Stimulated activated CD8-positive, alpha-beta memory T cell treated with anti-CD3 and anti-CD28 coated beads, Interleukin-12 subunit alpha, Interleukin-12 subunit beta, amount 100 ng/mL, for 24 hours (primary cell): ENCODE measurements at regions not wholly inside any gene's neighbourhood (a gene's known extent, or its start where the extent isn't known, plus 50 kb on each side); places are given as distances from the start of the nearest gene placed in this dataset.
"Not testable (repeated sequence)": the region's sequence is repeated elsewhere in the genome, so short reads cannot be mapped to it uniquely, and the experiment has no call there.

ENCODE experiments used
- DNase-seq: peaks from one replicate; pipeline ENCODE4 v3.0.0-alpha.2; 2020; ENCODE audit errors: extremely low read depth

GRCh38 chr7:70846208-70846607 lies 285.7 kb upstream of the GALNT17 start:
- no peak for DNase-seq

- DNase-seq: no peak
Observed at GRCh38 chr7:70849580-70850235, 282.2 kb upstream of the GALNT17 start.

GRCh38 chr7:70855373-70855772 lies 276.6 kb upstream of the GALNT17 start:
- no peak for DNase-seq

GRCh38 chr7:70856901-70857630 lies 274.9 kb upstream of the GALNT17 start:
- peak; percentile 23 for DNase-seq

GRCh38 chr7:70857793-70858545 lies 274.0 kb upstream of the GALNT17 start:
- no peak for DNase-seq

GRCh38 chr7:70867513-70867912 lies 264.4 kb upstream of the GALNT17 start:
- no peak for DNase-seq

GRCh38 chr7:70870349-70870748 lies 261.6 kb upstream of the GALNT17 start:
- DNase-seq: no peak

GRCh38 chr7:70872188-70872587 lies 259.8 kb upstream of the GALNT17 start:
- DNase-seq: no peak

- no peak for DNase-seq
Observed at GRCh38 chr7:70881167-70881847, 250.6 kb upstream of the GALNT17 start.

GRCh38 chr7:70883750-70884439 lies 248.0 kb upstream of the GALNT17 start:
- DNase-seq: no peak

- DNase-seq: no peak
Observed at GRCh38 chr7:70884440-70884764, 247.5 kb upstream of the GALNT17 start.

- no peak for DNase-seq
Observed at GRCh38 chr7:70884809-70885208, 247.1 kb upstream of the GALNT17 start.

GRCh38 chr7:70886547-70886946 lies 245.4 kb upstream of the GALNT17 start:
- no peak for DNase-seq

GRCh38 chr7:70887186-70887585 lies 244.8 kb upstream of the GALNT17 start:
- no peak for DNase-seq

- no peak for DNase-seq
Observed at GRCh38 chr7:70890147-70890969, 241.6 kb upstream of the GALNT17 start.

- DNase-seq: no peak
Observed at GRCh38 chr7:70893422-70893821, 238.5 kb upstream of the GALNT17 start.

- no peak for DNase-seq
Observed at GRCh38 chr7:70893971-70894715, 237.8 kb upstream of the GALNT17 start.

- DNase-seq: no peak
Observed at GRCh38 chr7:70894799-70895198, 237.1 kb upstream of the GALNT17 start.

GRCh38 chr7:70895337-70896200 lies 236.4 kb upstream of the GALNT17 start:
- DNase-seq: not testable (repeated sequence)
